GM06990 (cell line): ENCODE measurements at regions not wholly inside any gene's neighbourhood (a gene's known extent, or its start where the extent isn't known, plus 50 kb on each side); places are given as distances from the start of the nearest gene placed in this dataset.

ENCODE experiments used
- DNase-seq: peaks from one replicate; pipeline ENCODE4 v3.0.0-alpha.2; 2011; ENCODE audit not compliant: insufficient read length; ENCODE audit errors: extremely low read depth
- H3K27me3 ChIP-seq: replicated peaks from 2 replicates; pipeline ENCODE4 v1.6.0; 2011; ENCODE audit warnings: low read length; ENCODE audit not compliant: control insufficient read depth, insufficient read depth
- H3K36me3 ChIP-seq: 2 replicates; pipeline ENCODE4 v1.5.1; 2011; ENCODE audit warnings: low read length; ENCODE audit not compliant: control insufficient read depth, insufficient read depth
- H3K4me3 ChIP-seq: replicated peaks from 2 replicates; pipeline ENCODE4 v1.5.1; 2011; ENCODE audit warnings: low read depth, mild to moderate bottlenecking, control low read depth, low read length
- TF ChIP-seq, protein P1 (sequence below): IDR thresholded peaks from 2 replicates; pipeline ENCODE4 v1.5.1; 2011; ENCODE audit warnings: low read length, control low read depth, mild to moderate bottlenecking, inconsistent platforms; ENCODE audit not compliant: insufficient read depth, poor library complexity, severe bottlenecking

DNA sequence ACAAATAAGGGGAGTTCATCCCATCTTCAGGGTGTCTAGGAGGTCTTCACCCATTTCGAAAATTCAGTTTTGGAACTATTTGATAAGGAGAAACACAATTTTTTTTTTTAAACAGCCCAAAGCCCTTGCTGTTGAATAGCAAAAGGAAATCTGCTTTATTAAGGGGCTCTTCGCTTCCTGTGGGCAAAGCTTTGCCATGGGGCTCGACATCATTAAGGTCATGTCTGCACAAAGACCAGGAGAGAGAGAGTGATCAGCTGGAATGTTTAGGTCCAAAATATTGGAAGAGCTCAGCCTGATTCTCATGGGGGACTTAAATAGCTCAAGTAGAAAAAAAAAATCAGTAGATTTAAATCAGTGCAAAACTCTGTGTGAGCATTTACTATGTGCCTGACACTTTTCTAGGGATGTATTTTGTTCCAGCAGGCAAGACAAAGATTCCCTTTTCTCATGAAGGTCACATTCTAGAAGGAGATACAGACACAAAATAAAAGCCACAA, 564.6 kb upstream of the KLF4 start:
- Histone ChIP-seq H3K27me3 (no peaks in the 10 kb centered on the region), H3K36me3 (no peaks in the 10 kb centered on the region), H3K4me3 (no peak overlapping the region)
- DNase-seq: no peak
- TF ChIP-seq, protein P1, sequence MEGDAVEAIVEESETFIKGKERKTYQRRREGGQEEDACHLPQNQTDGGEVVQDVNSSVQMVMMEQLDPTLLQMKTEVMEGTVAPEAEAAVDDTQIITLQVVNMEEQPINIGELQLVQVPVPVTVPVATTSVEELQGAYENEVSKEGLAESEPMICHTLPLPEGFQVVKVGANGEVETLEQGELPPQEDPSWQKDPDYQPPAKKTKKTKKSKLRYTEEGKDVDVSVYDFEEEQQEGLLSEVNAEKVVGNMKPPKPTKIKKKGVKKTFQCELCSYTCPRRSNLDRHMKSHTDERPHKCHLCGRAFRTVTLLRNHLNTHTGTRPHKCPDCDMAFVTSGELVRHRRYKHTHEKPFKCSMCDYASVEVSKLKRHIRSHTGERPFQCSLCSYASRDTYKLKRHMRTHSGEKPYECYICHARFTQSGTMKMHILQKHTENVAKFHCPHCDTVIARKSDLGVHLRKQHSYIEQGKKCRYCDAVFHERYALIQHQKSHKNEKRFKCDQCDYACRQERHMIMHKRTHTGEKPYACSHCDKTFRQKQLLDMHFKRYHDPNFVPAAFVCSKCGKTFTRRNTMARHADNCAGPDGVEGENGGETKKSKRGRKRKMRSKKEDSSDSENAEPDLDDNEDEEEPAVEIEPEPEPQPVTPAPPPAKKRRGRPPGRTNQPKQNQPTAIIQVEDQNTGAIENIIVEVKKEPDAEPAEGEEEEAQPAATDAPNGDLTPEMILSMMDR: no peak

- TF ChIP-seq, protein P1: no peak
- no peak for DNase-seq
- Histone ChIP-seq H3K36me3 (no peaks in the 10 kb centered on the region), H3K27me3 (no peaks in the 10 kb centered on the region), H3K4me3 (no peak overlapping the region)
Observed at GRCh38 chr9:108053555-108054061, 564.0 kb upstream of the KLF4 start.

DNA sequence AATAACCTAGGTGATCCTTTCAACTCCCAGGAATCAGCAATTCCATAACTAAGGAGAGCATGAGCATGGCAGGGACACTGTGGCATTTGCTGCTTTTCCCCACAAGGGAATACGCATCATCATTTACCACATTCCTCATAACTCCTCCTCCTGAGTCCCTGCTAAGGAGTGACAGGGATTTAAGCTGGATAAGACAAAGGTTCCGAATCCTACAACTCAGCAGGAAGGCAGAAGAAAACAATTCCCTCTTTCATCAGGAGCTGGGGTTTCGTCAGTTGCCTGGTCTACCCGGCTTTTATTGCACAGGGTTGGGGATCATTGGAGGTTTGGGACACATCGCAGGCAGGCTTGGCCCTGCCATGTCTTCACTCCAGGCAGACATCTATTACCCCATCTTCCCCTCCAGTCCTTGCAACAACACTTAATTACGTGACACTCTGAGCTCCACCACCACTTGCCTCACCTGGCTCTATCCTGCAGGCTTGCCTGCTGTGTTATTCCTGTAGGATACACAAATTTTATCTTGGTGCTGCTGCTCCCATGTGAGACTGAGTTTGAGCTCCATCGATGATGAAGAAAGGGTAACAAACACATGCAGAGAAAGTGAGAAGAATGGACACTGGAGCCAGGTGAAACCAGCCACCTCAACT, 563.0 kb upstream of the KLF4 start:
- no peak overlapping the region for H3K4me3 ChIP-seq
- no peak for DNase-seq
- no peaks in the 10 kb centered on the region for H3K36me3 ChIP-seq
- TF ChIP-seq, protein P1: no peak
- no peaks in the 10 kb centered on the region for H3K27me3 ChIP-seq

GRCh38 chr9:108050894-108051293, 561.3 kb upstream of the KLF4 start:
- H3K27me3 ChIP-seq: no peaks in the 10 kb centered on the region
- H3K36me3 ChIP-seq: no peaks in the 10 kb centered on the region
- no peak overlapping the region for H3K4me3 ChIP-seq
- DNase-seq: no peak
- TF ChIP-seq, protein P1: no peak

GRCh38 chr9:108049671-108050494, 560.3 kb upstream of the KLF4 start:
- TF ChIP-seq, protein P1: no peak
- no peaks in the 10 kb centered on the region for H3K36me3 ChIP-seq
- DNase-seq: no peak
- H3K4me3 ChIP-seq: no peak overlapping the region
- no peaks in the 10 kb centered on the region for H3K27me3 ChIP-seq
